Progenitor cell of endocrine pancreas (in vitro differentiated cells): ENCODE measurements at regions not wholly inside any gene's neighbourhood (a gene's known extent, or its start where the extent isn't known, plus 50 kb on each side); places are given as distances from the start of the nearest gene placed in this dataset.

Experiments used
- DNase-seq: peaks from one replicate; pipeline ENCODE4 v3.0.0; 2021; ENCODE audit warnings: low spot score; ENCODE audit not compliant: unreplicated experiment
- H3K27ac Mint-ChIP-seq: 2 replicates; pipeline ENCODE4 v1.8.0; 2021; ENCODE audit warnings: mild to moderate bottlenecking, moderate library complexity, mixed read lengths
- H3K27me3 Mint-ChIP-seq: 2 replicates; pipeline ENCODE4 v1.8.0; 2021; ENCODE audit warnings: mixed read lengths
- H3K36me3 Mint-ChIP-seq: 2 replicates; pipeline ENCODE4 v1.8.0; 2022; ENCODE audit warnings: mixed read lengths; ENCODE audit not compliant: insufficient read depth
- H3K4me1 Mint-ChIP-seq: 2 replicates; pipeline ENCODE4 v1.8.0; 2021; ENCODE audit warnings: low read depth, mixed read lengths
- H3K4me3 Mint-ChIP-seq: 2 replicates; pipeline ENCODE4 v1.8.0; 2021; ENCODE audit warnings: low read depth, mild to moderate bottlenecking, moderate library complexity, mixed read lengths
- H3K9me3 Mint-ChIP-seq: 2 replicates; pipeline ENCODE4 v1.8.0; 2021; ENCODE audit warnings: low read depth, mixed read lengths
- TF ChIP-seq, protein P1 (sequence below): fragments of 200-600 bp; sonication (generic); IDR thresholded peaks from one replicate; pipeline ENCODE4 v1.5.0; 2021; ENCODE audit warnings: antibody characterized with exemption, mild to moderate bottlenecking; ENCODE audit not compliant: unreplicated experiment

- H3K4me3 Mint-ChIP-seq = no peak overlapping the region
- H3K36me3 Mint-ChIP-seq = no peaks in the 10 kb centered on the region
- TF ChIP-seq, protein P1, sequence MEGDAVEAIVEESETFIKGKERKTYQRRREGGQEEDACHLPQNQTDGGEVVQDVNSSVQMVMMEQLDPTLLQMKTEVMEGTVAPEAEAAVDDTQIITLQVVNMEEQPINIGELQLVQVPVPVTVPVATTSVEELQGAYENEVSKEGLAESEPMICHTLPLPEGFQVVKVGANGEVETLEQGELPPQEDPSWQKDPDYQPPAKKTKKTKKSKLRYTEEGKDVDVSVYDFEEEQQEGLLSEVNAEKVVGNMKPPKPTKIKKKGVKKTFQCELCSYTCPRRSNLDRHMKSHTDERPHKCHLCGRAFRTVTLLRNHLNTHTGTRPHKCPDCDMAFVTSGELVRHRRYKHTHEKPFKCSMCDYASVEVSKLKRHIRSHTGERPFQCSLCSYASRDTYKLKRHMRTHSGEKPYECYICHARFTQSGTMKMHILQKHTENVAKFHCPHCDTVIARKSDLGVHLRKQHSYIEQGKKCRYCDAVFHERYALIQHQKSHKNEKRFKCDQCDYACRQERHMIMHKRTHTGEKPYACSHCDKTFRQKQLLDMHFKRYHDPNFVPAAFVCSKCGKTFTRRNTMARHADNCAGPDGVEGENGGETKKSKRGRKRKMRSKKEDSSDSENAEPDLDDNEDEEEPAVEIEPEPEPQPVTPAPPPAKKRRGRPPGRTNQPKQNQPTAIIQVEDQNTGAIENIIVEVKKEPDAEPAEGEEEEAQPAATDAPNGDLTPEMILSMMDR = no peak
- DNase-seq = no peak
- no peaks in the 10 kb centered on the region for H3K4me1 Mint-ChIP-seq
- H3K27ac Mint-ChIP-seq = no peak overlapping the region
- H3K9me3 Mint-ChIP-seq = no peaks in the 10 kb centered on the region
- no peaks in the 10 kb centered on the region for H3K27me3 Mint-ChIP-seq
Observed at GRCh38 chr19:30999726-31000125, 349.5 kb downstream of the TSHZ3 start.

DNA sequence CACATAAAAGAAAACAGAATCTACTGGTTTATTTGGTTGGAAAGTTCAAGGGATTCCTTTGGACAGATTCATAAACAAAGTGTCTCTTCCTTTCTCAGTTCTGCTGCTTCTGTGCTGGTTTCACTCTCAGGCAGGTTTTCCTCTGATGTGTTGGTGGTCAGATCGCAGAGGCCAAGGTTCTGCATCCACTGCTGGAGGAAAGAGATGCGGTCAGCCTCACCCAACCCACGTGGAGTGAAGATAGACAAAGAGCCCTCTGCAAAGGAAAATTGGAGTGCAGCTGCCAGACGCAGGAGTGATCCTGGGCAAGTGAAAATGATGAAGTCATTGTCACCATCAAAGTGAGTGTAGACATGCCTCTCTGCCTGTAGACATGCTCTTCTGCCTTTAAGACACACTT lies 352.0 kb downstream of the TSHZ3 start:
- Mint-ChIP-seq H3K27ac (no peak overlapping the region), H3K9me3 (no peaks in the 10 kb centered on the region), H3K4me1 (no peaks in the 10 kb centered on the region), H3K4me3 (no peak overlapping the region), H3K27me3 (no peaks in the 10 kb centered on the region), H3K36me3 (no peaks in the 10 kb centered on the region)
- TF ChIP-seq, protein P1 = no peak
- no peak for DNase-seq

GRCh38 chr19:30978639-30979038 lies 370.6 kb downstream of the TSHZ3 start:
- H3K27ac Mint-ChIP-seq = no peak overlapping the region
- no peak for DNase-seq
- no peaks in the 10 kb centered on the region for H3K4me1 Mint-ChIP-seq
- TF ChIP-seq, protein P1 = no peak
- H3K27me3 Mint-ChIP-seq = no peaks in the 10 kb centered on the region
- peaks cover 4% of the 10 kb centered on the region for H3K9me3 Mint-ChIP-seq
- no peak overlapping the region for H3K4me3 Mint-ChIP-seq
- no peaks in the 10 kb centered on the region for H3K36me3 Mint-ChIP-seq

- TF ChIP-seq, protein P1 = no peak
- Mint-ChIP-seq H3K9me3 (no peaks in the 10 kb centered on the region), H3K4me1 (no peaks in the 10 kb centered on the region), H3K27me3 (peaks cover 6% of the 10 kb centered on the region), H3K27ac (no peak overlapping the region), H3K4me3 (no peak overlapping the region), H3K36me3 (no peaks in the 10 kb centered on the region)
- no peak for DNase-seq
Observed at GRCh38 chr19:30969591-30969990, 379.6 kb downstream of the TSHZ3 start.

GRCh38 chr19:30968841-30969399 lies 380.3 kb downstream of the TSHZ3 start:
- no peak overlapping the region for H3K4me3 Mint-ChIP-seq
- peaks cover 6% of the 10 kb centered on the region for H3K27me3 Mint-ChIP-seq
- TF ChIP-seq, protein P1 = no peak
- no peak overlapping the region for H3K27ac Mint-ChIP-seq
- no peak for DNase-seq
- H3K9me3 Mint-ChIP-seq = no peaks in the 10 kb centered on the region
- no peaks in the 10 kb centered on the region for H3K4me1 Mint-ChIP-seq
- no peaks in the 10 kb centered on the region for H3K36me3 Mint-ChIP-seq
